ENCODE measurements at regions not wholly inside any gene's neighbourhood (a gene's known extent, or its start where the extent isn't known, plus 50 kb on each side); places are given as distances from the start of the nearest gene placed in this dataset.

GRCh38 chr5:60173667-60174066 lies 280.1 kb upstream of the PDE4D start:
- Histone ChIP-seq H3K79me2 (ENCODE audit: insufficient read depth, low read length) (no peaks in the 10 kb centered on the region), H4K20me1 (ENCODE audit: insufficient read depth, low read length, poor library complexity, severe bottlenecking) (no peaks in the 10 kb centered on the region), H3F3A (ENCODE audit: low read depth) (no peaks in the 10 kb centered on the region), H3K27me3 (ENCODE audit: insufficient read depth, low read length, poor library complexity, severe bottlenecking) (no peaks in the 10 kb centered on the region), H3K9ac (ENCODE audit: low read depth, low read length, poor library complexity, severe bottlenecking) (no peak overlapping the region), H3K4me3 (ENCODE audit: low read length, poor library complexity, severe bottlenecking) (no peak overlapping the region), H2AFZ (ENCODE audit: low read length) (no peak overlapping the region), H3K9me2 (replicated peaks; ENCODE audit: low read depth, low read length) (no peaks in the 10 kb centered on the region), H3K4me2 (ENCODE audit: low read depth, low read length, poor library complexity, severe bottlenecking) (no peak overlapping the region), H3K36me3 (ENCODE audit: insufficient read depth, low read length) (no peaks in the 10 kb centered on the region), H3K4me1 (ENCODE audit: insufficient read depth, low read length, poor library complexity, severe bottlenecking) (no peaks in the 10 kb centered on the region), H3K9me3 (ENCODE audit: insufficient read depth, low read depth, low read length) (no peaks in the 10 kb centered on the region)
- TF ChIP-seq CTCF (conservative IDR thresholded peaks at IDR 0.05; ENCODE audit: low read length) (no peak), EZH2phosphoT487 (IDR thresholded peaks at IDR 0.05; ENCODE audit: borderline replicate concordance) (no peak)

GRCh38 chr5:60163762-60164161 lies 270.2 kb upstream of the PDE4D start:
- Histone ChIP-seq H3K4me3 (ENCODE audit: low read length, poor library complexity, severe bottlenecking) (no peak overlapping the region), H3K9me3 (ENCODE audit: insufficient read depth, low read depth, low read length) (no peaks in the 10 kb centered on the region), H3K27me3 (ENCODE audit: insufficient read depth, low read length, poor library complexity, severe bottlenecking) (no peaks in the 10 kb centered on the region), H3K79me2 (ENCODE audit: insufficient read depth, low read length) (no peaks in the 10 kb centered on the region), H3K9ac (ENCODE audit: low read depth, low read length, poor library complexity, severe bottlenecking) (no peak overlapping the region), H3K4me1 (ENCODE audit: insufficient read depth, low read length, poor library complexity, severe bottlenecking) (no peaks in the 10 kb centered on the region), H2AFZ (ENCODE audit: low read length) (no peak overlapping the region), H3K9me2 (replicated peaks; ENCODE audit: low read depth, low read length) (no peaks in the 10 kb centered on the region), H3K4me2 (ENCODE audit: low read depth, low read length, poor library complexity, severe bottlenecking) (no peak overlapping the region), H4K20me1 (ENCODE audit: insufficient read depth, low read length, poor library complexity, severe bottlenecking) (no peaks in the 10 kb centered on the region), H3K36me3 (ENCODE audit: insufficient read depth, low read length) (no peaks in the 10 kb centered on the region), H3F3A (ENCODE audit: low read depth) (no peaks in the 10 kb centered on the region)
- no peak for TF ChIP-seq CTCF (conservative IDR thresholded peaks at IDR 0.05; ENCODE audit: low read length)
- no peak for TF ChIP-seq EZH2phosphoT487 (IDR thresholded peaks at IDR 0.05; ENCODE audit: borderline replicate concordance)

- no peak overlapping the region for H3K4me2 ChIP-seq (ENCODE audit: low read depth, low read length, poor library complexity, severe bottlenecking)
Observed at GRCh38 chr5:60162441-60162840, 268.9 kb upstream of the PDE4D start.

More at GRCh38 chr5:60162441-60162840, 268.9 kb upstream of the PDE4D start:
- Histone ChIP-seq H3K79me2 (ENCODE audit: insufficient read depth, low read length) (no peaks in the 10 kb centered on the region), H3K9ac (ENCODE audit: low read depth, low read length, poor library complexity, severe bottlenecking) (no peak overlapping the region), H3K9me2 (replicated peaks; ENCODE audit: low read depth, low read length) (no peaks in the 10 kb centered on the region), H3F3A (ENCODE audit: low read depth) (no peaks in the 10 kb centered on the region), H4K20me1 (ENCODE audit: insufficient read depth, low read length, poor library complexity, severe bottlenecking) (no peaks in the 10 kb centered on the region), H3K36me3 (ENCODE audit: insufficient read depth, low read length) (no peaks in the 10 kb centered on the region), H3K9me3 (ENCODE audit: insufficient read depth, low read depth, low read length) (no peaks in the 10 kb centered on the region), H3K4me3 (ENCODE audit: low read length, poor library complexity, severe bottlenecking) (no peak overlapping the region), H3K27me3 (ENCODE audit: insufficient read depth, low read length, poor library complexity, severe bottlenecking) (no peaks in the 10 kb centered on the region), H3K4me1 (ENCODE audit: insufficient read depth, low read length, poor library complexity, severe bottlenecking) (no peaks in the 10 kb centered on the region), H2AFZ (ENCODE audit: low read length) (no peak overlapping the region)
- TF ChIP-seq EZH2phosphoT487 (IDR thresholded peaks at IDR 0.05; ENCODE audit: borderline replicate concordance) (no peak), CTCF (conservative IDR thresholded peaks at IDR 0.05; ENCODE audit: low read length) (no peak)

All from Loucy (cell line).